ENCODE measurements at regions not wholly inside any gene's neighbourhood (a gene's known extent, or its start where the extent isn't known, plus 50 kb on each side); places are given as distances from the start of the nearest gene placed in this dataset.
A peak's percentile ranks its signal among the peaks of the same experiment; 100 is the strongest.
"Not testable (repeated sequence)": the region's sequence is repeated elsewhere in the genome, so short reads cannot be mapped to it uniquely, and the experiment has no call there.

- no peak for DNase-seq
Measured at GRCh38 chrX:50967736-50968135, 57.2 kb downstream of the BMP15 start.

GRCh38 chrX:50968871-50969635, 58.5 kb downstream of the BMP15 start:
- not testable (repeated sequence) for DNase-seq

- no peak for DNase-seq
Measured at GRCh38 chrX:50971395-50971794, 60.9 kb downstream of the BMP15 start.

- no peak for DNase-seq
Measured at GRCh38 chrX:50973199-50973598, 62.7 kb downstream of the BMP15 start.

GRCh38 chrX:50978920-50979682, 68.6 kb downstream of the BMP15 start:
- no peak for DNase-seq

- no peak for DNase-seq
Measured at GRCh38 chrX:50980251-50980650, 69.7 kb downstream of the BMP15 start.

GRCh38 chrX:50988649-50989048, 78.1 kb downstream of the BMP15 start:
- no peak for DNase-seq

GRCh38 chrX:50996930-50997329, 86.4 kb downstream of the BMP15 start:
- no peak for DNase-seq

- not testable (repeated sequence) for DNase-seq
Measured at GRCh38 chrX:51000384-51000783, 89.8 kb downstream of the BMP15 start.

GRCh38 chrX:51001733-51002632, 91.4 kb downstream of the BMP15 start:
- not testable (repeated sequence) for DNase-seq

- no peak for DNase-seq
Measured at GRCh38 chrX:51006064-51006463, 95.5 kb downstream of the BMP15 start.

GRCh38 chrX:51024106-51024696, 113.7 kb downstream of the BMP15 start:
- DNase-seq = no peak

GRCh38 chrX:51026862-51027261, 116.3 kb downstream of the BMP15 start:
- DNase-seq = no peak

GRCh38 chrX:51035746-51036145, 125.2 kb downstream of the BMP15 start:
- DNase-seq = no peak

- no peak for DNase-seq
Measured at GRCh38 chrX:51047950-51048349, 137.4 kb downstream of the BMP15 start.

GRCh38 chrX:51053741-51054140, 143.2 kb downstream of the BMP15 start:
- DNase-seq = no peak

- no peak for DNase-seq
Measured at GRCh38 chrX:51098046-51098445, 187.5 kb downstream of the BMP15 start.

GRCh38 chrX:51119058-51119926, 208.8 kb downstream of the BMP15 start:
- DNase-seq = not testable (repeated sequence)

GRCh38 chrX:51125743-51126142, 206.9 kb upstream of the NUDT10 start:
- DNase-seq = not testable (repeated sequence)

- peak; percentile 24 for DNase-seq
Measured at GRCh38 chrX:51144828-51145442, 187.7 kb upstream of the NUDT10 start.

- no peak for DNase-seq
Measured at GRCh38 chrX:51148848-51149247, 183.8 kb upstream of the NUDT10 start.

All from CD4-positive, alpha-beta T cell treated with Interleukin-10 for 1 hour (primary cell).